Ectodermal cell (in vitro differentiated cells): ENCODE measurements at regions not wholly inside any gene's neighbourhood (a gene's known extent, or its start where the extent isn't known, plus 50 kb on each side); places are given as distances from the start of the nearest gene placed in this dataset.

Experiments used
- H3K27ac ChIP-seq: 2 replicates; pipeline ENCODE4 v1.7.0; 2013; ENCODE audit warnings: mild to moderate bottlenecking, low read depth, low read length; ENCODE audit not compliant: insufficient read depth, poor library complexity, severe bottlenecking
- H3K27me3 ChIP-seq: 2 replicates; pipeline ENCODE4 v1.7.0; 2013; ENCODE audit warnings: mild to moderate bottlenecking, low read length; ENCODE audit not compliant: insufficient read depth, control insufficient read depth, poor library complexity, severe bottlenecking
- H3K36me3 ChIP-seq: one replicate; pipeline ENCODE4 v1.7.0; 2013; ENCODE audit warnings: low read length; ENCODE audit not compliant: control insufficient read depth, insufficient read depth
- H3K4me1 ChIP-seq: one replicate; pipeline ENCODE4 v1.7.0; 2013; ENCODE audit warnings: low read length; ENCODE audit not compliant: control insufficient read depth, insufficient read depth
- H3K4me3 ChIP-seq: 2 replicates; pipeline ENCODE4 v1.7.0; 2013; ENCODE audit warnings: low read depth, low read length, control low read depth; ENCODE audit not compliant: insufficient read depth
- H3K9me3 ChIP-seq: 2 replicates; pipeline ENCODE4 v1.7.0; 2013; ENCODE audit warnings: mild to moderate bottlenecking, low read length, moderate library complexity; ENCODE audit not compliant: control insufficient read depth
- WGBS, 2 experiments: methylation state at CpG; one replicate each; pipeline ENCODE4 v1.1.7; 2013; ENCODE audit warnings: missing lambda C conversion rate in 2 of 2; 5-methylcytosine and 5-hydroxymethylcytosine counted together

GRCh38 chr15:98416222-98416855, 232.0 kb upstream of the IGF1R start:
- Histone ChIP-seq H3K27me3 (peaks cover 12% of the 10 kb centered on the region), H3K36me3 (no peaks in the 10 kb centered on the region), H3K27ac (no peak overlapping the region), H3K4me3 (no peak overlapping the region), H3K9me3 (no peaks in the 10 kb centered on the region), H3K4me1 (peaks cover 7% of the 10 kb centered on the region)
- WGBS, 2 experiments, result 87% methylated on average over 8 of the region's 8 CpGs

GRCh38 chr15:98417346-98417745, 231.0 kb upstream of the IGF1R start:
- Histone ChIP-seq H3K36me3 (no peaks in the 10 kb centered on the region), H3K9me3 (no peaks in the 10 kb centered on the region), H3K27me3 (peaks cover 22% of the 10 kb centered on the region), H3K27ac (no peak overlapping the region), H3K4me1 (peaks cover 7% of the 10 kb centered on the region), H3K4me3 (no peak overlapping the region)
- WGBS, 2 experiments, result 88 to 90% methylated on average over 11 to 12 of the region's 12 CpGs

- Histone ChIP-seq H3K36me3 (no peaks in the 10 kb centered on the region), H3K4me1 (peaks cover 7% of the 10 kb centered on the region), H3K27ac (no peak overlapping the region), H3K27me3 (peaks cover 30% of the 10 kb centered on the region), H3K4me3 (no peak overlapping the region), H3K9me3 (no peaks in the 10 kb centered on the region)
- WGBS, 2 experiments, result 93% methylated on average over 11 of the region's 11 CpGs
Measured at GRCh38 chr15:98418122-98418521, 230.2 kb upstream of the IGF1R start.

- WGBS, 2 experiments, result 79 to 85% methylated on average over 5 of the region's 5 CpGs
- no peaks in the 10 kb centered on the region for H3K36me3 ChIP-seq
Measured at GRCh38 chr15:98419173-98419780, 229.1 kb upstream of the IGF1R start.

GRCh38 chr15:98420837-98421236, 227.5 kb upstream of the IGF1R start:
- Histone ChIP-seq H3K27me3 (peaks cover 49% of the 10 kb centered on the region), H3K36me3 (no peaks in the 10 kb centered on the region), H3K9me3 (no peaks in the 10 kb centered on the region), H3K4me1 (peaks cover 7% of the 10 kb centered on the region), H3K4me3 (no peak overlapping the region), H3K27ac (no peak overlapping the region)
- 86 to 87% methylated on average over 8 of the region's 8 CpGs for WGBS, 2 experiments

More at GRCh38 chr15:98419173-98419780, 229.1 kb upstream of the IGF1R start:
- Histone ChIP-seq H3K27ac (no peak overlapping the region), H3K27me3 (peaks cover 37% of the 10 kb centered on the region), H3K4me3 (no peak overlapping the region), H3K4me1 (peaks cover 7% of the 10 kb centered on the region), H3K9me3 (no peaks in the 10 kb centered on the region)

- peaks cover 1% of the 10 kb centered on the region for H3K4me1 ChIP-seq
- H3K27me3 ChIP-seq, result peaks cover 56% of the 10 kb centered on the region
- peak overlapping the region; percentile 24 for H3K4me3 ChIP-seq
- H3K9me3 ChIP-seq, result no peaks in the 10 kb centered on the region
- no peak overlapping the region for H3K27ac ChIP-seq
- WGBS, 2 experiments, result 13 to 14% methylated on average over 62 of the region's 62 CpGs
- H3K36me3 ChIP-seq, result no peaks in the 10 kb centered on the region
Measured at GRCh38 chr15:98421419-98422129, 226.8 kb upstream of the IGF1R start.

- 30% methylated on average over 13 of the region's 13 CpGs for WGBS, 2 experiments
- peak overlapping the region; percentile 24 for H3K4me3 ChIP-seq
- no peaks in the 10 kb centered on the region for H3K9me3 ChIP-seq
- no peaks in the 10 kb centered on the region for H3K4me1 ChIP-seq
- no peaks in the 10 kb centered on the region for H3K36me3 ChIP-seq
- peaks cover 59% of the 10 kb centered on the region for H3K27me3 ChIP-seq
- no peak overlapping the region for H3K27ac ChIP-seq
Measured at GRCh38 chr15:98422130-98422478, 226.2 kb upstream of the IGF1R start.

GRCh38 chr15:98425173-98425572, 223.2 kb upstream of the IGF1R start:
- no peaks in the 10 kb centered on the region for H3K9me3 ChIP-seq

GRCh38 chr15:98427321-98427720, 221.0 kb upstream of the IGF1R start:
- no peak overlapping the region for H3K4me3 ChIP-seq
- no peaks in the 10 kb centered on the region for H3K4me1 ChIP-seq
- H3K9me3 ChIP-seq, result no peaks in the 10 kb centered on the region
- H3K27ac ChIP-seq, result no peak overlapping the region
- H3K27me3 ChIP-seq, result peaks cover 69% of the 10 kb centered on the region
- 77 to 79% methylated on average over 8 of the region's 8 CpGs for WGBS, 2 experiments
- no peaks in the 10 kb centered on the region for H3K36me3 ChIP-seq

More at GRCh38 chr15:98425173-98425572, 223.2 kb upstream of the IGF1R start:
- 79 to 87% methylated on average over 11 of the region's 11 CpGs for WGBS, 2 experiments
- Histone ChIP-seq H3K36me3 (no peaks in the 10 kb centered on the region), H3K4me1 (no peaks in the 10 kb centered on the region), H3K4me3 (no peak overlapping the region), H3K27ac (no peak overlapping the region), H3K27me3 (peaks cover 90% of the 10 kb centered on the region)

- Histone ChIP-seq H3K27ac (no peak overlapping the region), H3K27me3 (peaks cover 58% of the 10 kb centered on the region)
Measured at GRCh38 chr15:98428253-98428989, 219.9 kb upstream of the IGF1R start.

More at GRCh38 chr15:98428253-98428989, 219.9 kb upstream of the IGF1R start:
- no peaks in the 10 kb centered on the region for H3K4me1 ChIP-seq
- 10 to 11% methylated on average over 49 of the region's 49 CpGs for WGBS, 2 experiments
- no peaks in the 10 kb centered on the region for H3K36me3 ChIP-seq
- peak overlapping the region; percentile 0 for H3K4me3 ChIP-seq
- no peaks in the 10 kb centered on the region for H3K9me3 ChIP-seq
